Hindlimb muscle (tissue), 1 donor: ENCODE measurements at regions not wholly inside any gene's neighbourhood (a gene's known extent, or its start where the extent isn't known, plus 50 kb on each side); places are given as distances from the start of the nearest gene placed in this dataset.
A peak's percentile ranks its signal among the peaks of the same experiment; 100 is the strongest.
"Not testable (repeated sequence)": the region's sequence is repeated elsewhere in the genome, so short reads cannot be mapped to it uniquely, and the experiment has no call there.

Experiments used
- DNase-seq: peaks from one replicate; pipeline ENCODE4 v3.0.0-alpha.2; 2013

DNA sequence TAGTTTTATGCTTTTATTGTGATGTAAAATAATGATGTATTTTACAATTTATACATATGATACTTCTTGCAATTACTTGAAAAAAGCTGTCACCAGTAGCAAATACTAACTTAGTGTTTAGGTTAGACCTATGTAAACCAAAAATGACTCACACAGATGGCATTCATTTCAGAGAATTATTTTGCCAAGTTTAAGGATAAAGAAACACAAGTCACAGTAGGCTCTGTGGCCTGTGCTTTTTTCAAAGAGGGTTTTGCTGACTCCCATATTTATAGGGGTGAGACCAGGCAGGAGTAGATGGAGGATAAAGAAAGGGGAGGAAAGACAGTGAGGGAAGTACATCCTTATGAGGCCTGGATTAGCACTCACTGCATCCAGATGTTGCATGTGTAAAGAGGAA is 356.6 kb upstream of the NPAP1 start:
- no peak for DNase-seq

DNA sequence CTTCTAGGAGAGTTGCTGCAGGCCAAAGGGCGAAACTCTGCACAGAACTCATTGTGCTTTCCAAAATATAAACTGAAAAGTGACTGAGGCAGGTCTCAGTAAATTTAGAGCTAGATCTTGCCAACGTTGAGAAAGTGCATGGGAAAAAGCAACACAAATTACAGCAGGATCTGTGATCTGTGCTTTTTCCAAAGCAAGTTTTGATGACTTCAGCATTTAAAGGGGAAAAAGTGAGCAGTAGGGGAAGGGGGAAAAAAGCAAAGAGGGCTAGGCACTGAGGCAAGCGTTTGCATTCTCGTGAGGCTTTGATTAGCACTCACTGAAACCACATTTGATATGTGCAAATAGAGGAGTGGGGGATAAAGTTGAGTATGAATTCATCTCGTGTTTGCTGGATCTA is 351.5 kb upstream of the NPAP1 start:
- not testable (repeated sequence) for DNase-seq

DNA sequence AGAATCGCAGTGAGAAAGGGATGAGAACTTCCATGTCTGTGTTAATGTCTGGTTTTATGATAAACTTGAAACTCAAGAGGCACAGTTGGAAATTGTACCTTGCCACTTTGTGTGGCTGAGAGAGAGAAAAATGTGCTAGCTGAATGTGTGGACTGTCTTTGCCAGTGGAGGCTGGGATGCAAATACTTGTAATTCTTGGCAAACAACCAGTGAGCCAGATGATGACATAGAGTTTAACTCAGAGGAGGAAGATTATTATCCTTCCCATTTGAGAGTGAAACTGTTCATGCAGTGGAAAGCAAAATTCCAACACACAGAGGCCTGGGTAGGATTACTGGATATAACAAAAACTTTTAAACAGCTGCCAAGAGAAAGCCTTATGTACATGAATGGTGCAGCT is 349.1 kb upstream of the NPAP1 start:
- DNase-seq = peak; percentile 4

DNA sequence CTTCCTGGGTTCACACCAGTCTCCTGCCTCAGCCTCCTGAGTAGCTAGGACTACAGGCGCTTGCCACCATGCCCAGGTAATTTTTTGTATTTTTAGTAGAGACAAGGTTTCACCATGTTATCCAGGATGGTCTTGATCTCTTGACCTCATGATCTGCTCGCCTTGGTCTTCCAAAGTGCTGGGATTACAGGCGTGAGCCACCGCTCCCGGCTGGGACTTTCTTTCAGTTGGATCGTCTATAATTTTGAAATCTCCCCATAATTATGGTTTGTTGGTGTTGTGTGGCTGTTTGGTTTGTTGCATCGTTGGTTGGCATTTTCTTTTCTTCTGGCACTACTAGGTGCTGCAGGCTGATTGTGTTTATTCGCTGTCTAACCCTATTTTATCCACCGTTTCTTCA is 343.6 kb upstream of the NPAP1 start:
- DNase-seq = not testable (repeated sequence)

DNA sequence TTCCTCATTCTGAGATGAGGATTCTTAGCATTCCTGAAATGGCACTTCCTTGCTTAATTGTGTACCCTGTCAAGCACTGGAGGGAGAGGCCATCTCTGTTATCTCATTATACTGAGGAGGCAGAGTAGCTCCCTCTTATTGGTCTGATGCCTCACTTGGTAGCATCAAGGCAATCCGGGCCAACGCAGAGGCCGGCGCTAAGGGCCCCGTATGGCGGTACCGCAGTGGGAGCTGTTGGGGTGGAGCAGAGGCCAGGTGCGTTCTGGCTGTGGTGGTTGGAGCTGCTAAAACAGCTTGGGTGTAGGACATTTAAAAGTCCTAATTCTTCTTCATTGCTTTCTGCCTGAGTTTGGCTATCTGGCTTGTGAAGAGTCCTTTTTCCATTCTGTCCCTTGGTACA is 333.7 kb upstream of the NPAP1 start:
- DNase-seq = not testable (repeated sequence)

DNA sequence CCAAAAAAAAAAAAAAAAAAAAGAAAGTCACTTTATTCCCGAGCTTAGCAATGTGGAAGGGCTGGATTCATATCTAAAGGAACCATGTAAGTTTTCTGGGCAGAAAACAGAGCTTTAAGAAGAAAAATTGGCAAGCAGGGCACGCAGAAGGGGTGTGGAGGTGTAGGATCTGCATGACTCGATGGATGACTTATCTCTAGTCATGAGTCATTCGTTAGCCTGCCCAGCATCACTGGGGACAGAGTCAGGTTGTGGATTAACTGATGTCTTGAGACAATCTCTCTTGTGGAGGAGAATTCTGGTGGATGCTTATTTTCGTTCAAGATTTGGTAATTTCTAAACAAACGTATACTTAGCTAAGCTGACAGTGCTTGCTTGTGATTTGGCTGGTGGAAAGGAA is 322.8 kb upstream of the NPAP1 start:
- not testable (repeated sequence) for DNase-seq

DNA sequence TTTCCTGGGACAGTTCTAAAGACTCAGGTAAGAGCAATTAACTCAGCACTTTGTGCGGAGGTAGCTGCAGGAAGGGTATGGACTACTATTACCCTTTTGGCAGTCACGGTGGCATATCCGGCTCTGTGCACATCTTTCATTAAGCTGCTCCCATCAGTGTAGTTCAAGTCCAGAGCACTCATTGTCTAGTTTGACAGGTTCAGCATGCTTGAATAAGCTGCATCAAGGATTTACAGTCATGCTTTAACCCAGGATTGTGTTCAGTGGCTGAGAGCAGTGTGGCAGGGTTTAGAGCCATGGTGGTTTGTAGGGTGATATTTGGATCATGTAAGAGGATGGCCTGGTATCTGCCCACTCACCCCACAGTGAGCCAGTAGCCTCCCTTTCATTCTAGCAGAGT is 294.5 kb upstream of the NPAP1 start:
- not testable (repeated sequence) for DNase-seq

DNA sequence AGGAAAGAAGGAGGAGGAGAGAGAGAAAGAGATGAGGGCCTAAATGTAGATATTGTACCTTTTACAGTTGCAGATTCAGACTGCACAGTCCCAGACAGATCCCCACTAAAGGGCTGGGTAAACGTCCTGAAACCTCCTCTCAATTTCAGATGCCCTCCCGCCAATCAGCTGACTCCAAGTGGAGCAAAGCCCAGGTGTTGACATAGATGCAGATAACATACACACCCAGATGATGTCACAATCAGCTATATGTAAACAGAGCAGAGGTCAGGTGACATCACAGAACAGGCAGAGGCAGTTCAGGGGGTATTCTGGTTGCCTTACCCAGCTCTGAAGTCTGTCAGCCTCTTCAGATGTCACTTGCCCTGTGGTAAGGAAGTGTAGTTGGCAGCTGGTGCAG is 290.3 kb upstream of the NPAP1 start:
- not testable (repeated sequence) for DNase-seq

DNA sequence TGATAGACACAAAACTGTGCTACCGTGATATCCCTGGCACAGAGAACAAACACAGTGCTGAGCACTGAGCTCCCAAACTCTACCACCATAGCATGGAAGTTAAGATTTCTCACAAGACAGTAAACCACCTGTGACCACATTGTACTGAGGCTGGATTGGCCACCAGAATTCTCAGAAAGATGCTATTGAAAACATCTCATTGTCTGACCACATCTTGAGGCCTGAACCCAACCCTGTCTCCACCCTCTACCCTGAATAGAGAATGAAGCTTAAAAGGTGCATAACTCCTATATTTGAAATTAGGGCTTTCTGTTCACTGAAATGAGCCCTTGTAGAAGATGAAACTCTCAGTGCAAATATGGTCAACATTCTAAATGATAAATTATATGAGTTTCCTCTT is 281.3 kb upstream of the NPAP1 start:
- no peak for DNase-seq

DNA sequence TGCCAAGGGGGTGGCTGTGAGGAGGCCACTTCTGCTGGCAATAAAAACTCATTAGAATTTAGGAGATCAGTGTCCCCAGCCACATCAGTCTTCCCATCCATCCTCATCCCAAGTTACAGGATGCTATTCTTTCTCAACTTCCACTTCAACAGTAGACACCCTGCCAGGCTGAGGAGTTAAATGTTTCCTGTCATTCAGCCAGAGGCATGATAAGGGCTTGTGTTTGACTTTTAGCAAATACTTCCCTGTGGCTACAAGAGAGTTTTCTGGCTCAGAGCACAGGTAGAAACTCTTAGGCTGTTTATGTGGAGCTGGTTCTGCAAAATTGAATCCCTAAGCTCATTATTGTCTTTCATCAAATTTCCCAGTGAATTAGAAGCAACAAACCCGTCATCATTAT is 262.9 kb upstream of the NPAP1 start:
- DNase-seq = not testable (repeated sequence)

DNA sequence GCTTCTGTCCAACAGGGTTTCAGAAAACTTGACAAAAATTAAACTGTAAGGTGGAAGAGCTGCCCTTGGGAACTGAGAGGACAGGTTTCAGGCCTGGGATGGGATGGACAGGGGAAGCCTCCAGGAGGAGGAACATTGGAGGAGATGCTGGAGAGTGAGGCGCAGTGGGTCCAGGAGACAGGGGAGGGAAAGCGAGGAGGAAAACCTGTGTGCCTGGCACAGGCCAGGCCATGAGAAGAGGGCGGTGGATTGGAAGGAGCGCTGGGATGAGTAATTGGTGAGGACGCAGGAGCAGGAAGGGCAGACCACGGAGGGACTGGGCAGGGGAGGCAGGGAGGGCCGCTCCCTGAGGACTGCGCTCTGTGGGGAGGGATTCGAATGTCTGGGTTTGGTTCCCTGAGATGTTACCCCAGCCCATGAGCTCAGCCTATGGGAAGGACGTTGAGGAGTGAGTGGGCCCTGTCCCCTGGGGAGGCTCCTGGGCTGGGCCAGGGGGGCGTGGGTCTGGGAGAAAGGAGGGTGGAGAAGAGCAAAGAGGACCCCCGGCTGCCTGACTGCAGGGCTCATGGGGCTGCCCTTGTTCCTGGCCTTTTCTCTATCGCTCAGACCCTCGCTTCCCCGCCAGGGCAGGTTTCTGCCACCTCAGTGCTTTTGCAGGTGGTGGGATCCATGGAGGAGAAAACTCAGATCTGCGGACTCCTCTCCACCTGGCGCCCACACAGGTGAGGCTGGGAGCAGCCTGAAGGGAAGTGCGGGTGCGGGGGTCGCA is 249.1 kb upstream of the NPAP1 start:
- not testable (repeated sequence) for DNase-seq

DNA sequence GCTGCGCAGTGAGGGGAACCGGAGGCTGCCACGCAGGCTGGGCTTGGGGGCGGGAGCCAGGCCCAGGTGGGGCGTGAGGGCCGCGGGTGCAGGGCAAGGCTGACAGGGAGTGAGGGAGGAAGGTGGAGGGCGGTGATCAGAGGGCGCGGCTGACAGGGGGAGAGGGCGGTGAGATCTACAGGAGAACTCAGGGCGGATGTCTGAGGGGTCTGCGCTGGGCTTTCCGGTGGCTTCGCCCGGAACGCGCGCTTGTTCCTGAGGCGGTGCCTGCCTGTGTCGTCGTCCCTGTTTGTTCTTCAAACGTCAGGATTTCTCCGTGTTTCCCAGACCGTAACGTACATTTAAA is 248.5 kb upstream of the NPAP1 start:
- DNase-seq = not testable (repeated sequence)

DNA sequence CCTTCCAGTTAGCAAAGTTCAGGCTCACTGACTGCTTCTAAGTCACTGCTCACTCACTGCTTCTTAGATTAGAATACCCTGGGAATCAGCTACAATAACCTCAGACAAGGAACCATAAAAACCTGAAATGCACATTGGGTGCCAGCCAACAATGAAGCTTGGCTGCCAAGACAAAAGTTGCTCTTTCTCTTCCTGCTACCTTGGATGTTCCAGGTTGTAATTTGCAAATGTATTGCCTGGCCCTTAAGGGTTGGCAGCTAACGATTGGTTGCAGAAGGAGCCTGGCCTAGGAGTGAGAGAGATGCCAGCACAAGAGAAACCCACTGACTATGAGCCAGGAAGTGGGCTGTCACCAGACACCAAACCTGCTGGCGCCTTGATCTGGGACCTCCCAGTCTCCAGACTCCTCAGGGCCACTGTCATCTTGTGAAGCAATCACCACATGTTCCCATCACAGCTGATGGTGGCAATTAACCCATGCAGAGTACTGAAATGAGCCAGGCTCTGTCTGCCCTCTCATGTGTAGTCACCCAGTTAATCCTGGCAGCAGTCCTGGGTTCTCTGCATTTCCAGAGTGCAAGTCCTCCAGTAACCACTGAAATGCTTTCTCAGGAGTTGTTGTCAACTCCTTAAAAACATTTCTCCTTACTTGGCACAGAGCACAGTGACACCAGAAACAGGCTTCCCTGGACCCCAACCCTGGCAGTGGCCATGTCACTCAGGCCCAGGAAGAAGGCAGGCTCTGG is 240.3 kb upstream of the NPAP1 start:
- DNase-seq = not testable (repeated sequence)

DNA sequence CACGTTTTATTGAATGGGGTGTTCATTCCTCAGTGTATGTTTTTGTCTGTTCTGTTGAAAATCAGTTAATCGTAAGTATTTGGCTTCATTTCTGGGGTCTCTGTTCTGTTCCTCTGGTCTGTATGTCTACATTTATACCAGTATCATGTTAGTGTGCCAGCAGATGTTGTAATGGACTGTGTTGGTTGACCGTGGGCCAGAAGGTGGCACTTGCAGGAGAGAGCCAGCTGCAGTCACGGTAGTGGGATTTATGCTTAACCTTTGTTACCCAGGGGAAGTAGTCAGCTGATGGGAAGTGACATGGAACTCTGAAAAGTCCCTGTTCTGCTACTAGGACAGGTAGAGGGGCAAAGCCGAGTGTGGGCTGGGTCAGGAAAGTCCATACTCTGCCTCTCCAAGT is 238.3 kb upstream of the NPAP1 start:
- DNase-seq = not testable (repeated sequence)

DNA sequence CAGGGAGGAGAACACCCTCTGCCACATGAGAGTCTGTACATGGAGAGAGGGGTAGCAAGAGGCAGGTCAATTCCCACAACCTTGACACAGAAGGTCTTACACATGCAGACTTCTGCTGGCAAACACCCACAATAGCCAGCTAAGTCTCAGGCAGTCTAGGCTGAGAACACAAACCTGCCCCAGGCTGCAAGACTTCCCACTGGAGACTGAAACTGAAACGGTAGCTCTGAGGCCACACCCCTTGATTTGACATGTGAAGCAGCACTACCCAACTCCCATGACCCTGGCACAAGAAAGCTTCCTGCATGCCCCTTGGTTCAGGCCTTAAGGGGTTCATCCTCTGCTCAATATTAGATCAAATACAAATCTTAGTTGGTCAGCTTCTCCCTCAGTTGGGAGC is 237.8 kb upstream of the NPAP1 start:
- not testable (repeated sequence) for DNase-seq

DNA sequence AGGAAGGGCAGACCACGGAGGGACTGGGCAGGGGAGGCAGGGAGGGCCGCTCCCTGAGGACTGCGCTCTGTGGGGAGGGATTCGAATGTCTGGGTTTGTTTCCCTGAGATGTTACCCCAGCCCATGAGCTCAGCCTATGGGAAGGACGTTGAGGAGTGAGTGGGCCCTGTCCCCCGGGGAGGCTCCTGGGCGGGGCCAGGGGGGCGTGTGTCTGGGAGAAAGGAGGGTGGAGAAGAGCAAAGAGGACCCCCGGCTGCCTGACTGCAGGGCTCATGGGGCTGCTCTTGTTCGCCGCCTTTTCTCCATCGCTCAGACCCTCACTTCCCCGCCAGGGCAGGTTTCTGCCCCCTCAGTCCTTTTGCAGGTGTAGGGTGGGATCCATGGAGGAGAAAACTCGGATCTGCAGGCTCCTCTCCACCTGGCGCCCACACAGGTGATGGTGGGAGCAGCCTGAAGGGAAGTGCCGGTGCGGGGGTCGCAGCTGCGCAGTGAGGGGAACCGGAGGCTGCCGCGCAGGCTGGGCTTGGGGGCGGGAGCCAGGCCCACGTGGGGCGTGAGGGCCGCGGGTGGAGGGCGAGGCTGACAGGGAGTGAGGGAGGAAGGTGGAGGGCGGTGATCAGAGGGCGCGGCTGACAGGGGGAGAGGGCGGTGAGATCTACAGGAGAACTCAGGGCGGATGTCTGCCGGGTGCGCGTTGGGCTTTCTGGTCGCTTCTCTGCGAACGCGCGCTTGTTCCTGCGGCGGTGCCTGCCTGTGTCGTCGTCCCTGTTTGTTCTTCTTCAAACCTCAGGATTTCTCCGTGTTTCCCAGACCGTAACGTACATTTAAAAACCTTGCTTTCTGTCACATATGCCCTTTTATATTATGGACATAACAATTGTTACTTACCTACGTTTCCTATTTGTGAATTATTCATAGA is 198.2 kb upstream of the NPAP1 start:
- not testable (repeated sequence) for DNase-seq

DNA sequence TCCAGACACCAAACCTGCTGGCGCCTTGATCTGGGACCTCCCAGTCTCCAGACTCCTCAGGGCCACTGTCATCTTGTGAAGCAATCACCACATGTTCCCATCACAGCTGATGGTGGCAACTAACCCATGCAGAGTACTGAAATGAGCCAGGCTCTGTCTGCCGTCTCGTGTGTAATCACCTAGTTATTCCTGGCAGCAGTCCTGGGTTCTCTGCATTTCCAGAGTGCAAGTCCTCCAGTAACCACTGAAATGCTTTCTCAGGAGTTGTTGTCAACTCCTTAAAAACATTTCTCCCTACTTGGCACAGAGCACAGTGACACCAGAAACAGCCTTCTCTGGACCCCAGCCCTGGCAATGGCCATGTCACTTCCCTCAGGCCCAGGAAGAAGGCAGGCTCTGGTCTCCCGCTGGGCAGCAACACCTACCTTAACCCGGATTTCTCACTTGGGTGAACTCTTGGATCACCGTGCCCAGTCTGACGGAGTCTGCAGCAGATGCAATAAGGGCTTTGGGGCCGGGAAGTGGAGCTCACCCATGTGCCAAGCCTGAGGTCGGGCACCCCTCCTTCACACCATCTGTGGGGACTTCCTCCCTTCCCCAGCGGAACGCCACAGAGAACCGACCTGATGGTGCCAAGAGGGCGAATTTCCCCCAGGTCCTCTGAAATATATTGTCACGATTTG is 189.5 kb upstream of the NPAP1 start:
- not testable (repeated sequence) for DNase-seq

DNA sequence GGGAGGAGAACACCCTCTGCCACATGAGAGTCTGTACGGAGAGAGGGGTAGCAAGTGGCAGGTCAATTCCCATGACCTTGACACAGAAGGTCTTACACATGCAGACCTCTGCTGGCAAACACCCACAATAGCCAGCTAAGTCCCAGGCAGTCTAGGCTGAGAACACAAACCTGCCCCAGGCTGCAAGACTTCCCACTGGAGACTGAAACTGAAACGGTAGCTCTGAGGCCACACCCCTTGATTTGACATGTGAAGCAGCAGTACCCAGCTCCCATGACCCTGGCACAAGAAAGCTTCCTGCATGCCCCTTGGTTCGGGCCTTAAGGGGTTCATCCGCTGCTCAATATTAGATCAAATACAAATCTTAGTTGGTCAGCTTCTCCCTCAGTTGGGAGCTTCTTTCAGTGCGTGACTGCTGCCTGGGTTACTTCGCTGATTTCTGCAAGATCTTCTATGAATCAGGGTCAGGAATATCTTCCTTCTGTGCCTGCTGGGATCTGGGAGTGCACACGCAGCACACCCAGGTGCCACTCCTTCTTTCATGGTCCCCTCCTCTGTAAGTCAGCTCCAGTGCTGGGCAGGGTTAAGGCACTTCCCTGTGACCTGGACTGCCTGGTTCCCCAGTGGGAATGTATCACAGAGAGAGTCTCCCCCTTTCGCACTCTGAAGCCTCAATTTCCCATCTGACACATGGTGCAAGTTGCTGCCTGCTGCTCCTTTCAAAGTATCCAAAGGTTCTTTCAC is 187.2 kb upstream of the NPAP1 start:
- not testable (repeated sequence) for DNase-seq

DNA sequence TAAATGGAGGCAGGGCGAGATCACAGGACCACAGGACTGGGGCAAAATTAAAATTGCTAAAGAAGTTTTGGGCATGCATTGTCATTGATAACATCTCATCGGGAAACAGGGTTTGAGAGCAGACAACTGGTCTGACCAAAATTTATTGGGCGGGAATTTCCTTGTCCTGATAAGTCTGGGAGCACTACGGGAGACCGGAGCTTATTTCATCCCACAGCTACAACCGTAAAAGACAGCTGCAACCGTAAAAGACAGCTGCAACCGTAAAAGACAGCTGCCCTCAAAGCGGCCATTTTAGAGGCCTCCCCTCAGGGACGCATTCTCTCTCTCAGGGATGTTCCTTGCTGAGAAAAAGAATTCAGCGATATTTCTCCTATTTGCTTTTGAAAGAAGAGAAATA is 170.4 kb upstream of the NPAP1 start:
- DNase-seq = not testable (repeated sequence)

DNA sequence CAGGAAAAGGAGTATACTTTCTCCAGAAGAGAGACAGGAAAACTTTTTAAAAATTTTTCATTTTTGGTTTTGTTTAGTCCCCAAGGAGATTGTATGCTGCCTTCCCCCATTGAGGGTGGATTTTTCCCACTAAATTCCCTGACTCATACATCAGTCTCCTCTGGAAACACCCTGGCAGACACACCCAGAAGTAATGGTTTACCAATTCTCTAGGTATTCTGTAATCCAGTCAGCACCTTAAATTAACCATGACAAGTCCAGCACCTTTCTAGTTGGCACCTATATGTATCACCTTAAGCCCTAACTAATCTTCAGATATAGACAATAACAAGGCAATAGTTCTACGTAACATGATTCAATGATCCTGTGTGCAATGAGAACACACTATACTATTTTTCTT is 165.9 kb upstream of the NPAP1 start:
- not testable (repeated sequence) for DNase-seq

DNA sequence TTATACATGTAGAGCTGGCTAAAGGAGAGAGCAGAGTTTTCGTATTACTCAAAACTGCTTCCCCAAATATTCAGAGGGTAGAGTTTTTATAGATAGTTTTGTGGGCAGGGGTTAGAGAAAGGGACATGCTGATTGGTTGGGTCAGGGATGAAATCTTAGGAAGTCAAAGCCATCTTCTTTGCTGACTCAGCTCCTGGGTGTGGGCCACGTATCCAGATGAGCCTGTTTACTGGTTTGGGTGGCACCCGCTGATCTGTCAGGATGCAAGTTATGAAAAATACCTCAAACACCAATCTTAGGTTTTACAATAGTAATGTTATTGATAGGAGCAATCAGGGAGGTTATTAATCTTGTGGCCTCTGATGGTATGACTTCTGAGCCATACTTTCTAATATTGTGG is 164.0 kb upstream of the NPAP1 start:
- DNase-seq = not testable (repeated sequence)

DNA sequence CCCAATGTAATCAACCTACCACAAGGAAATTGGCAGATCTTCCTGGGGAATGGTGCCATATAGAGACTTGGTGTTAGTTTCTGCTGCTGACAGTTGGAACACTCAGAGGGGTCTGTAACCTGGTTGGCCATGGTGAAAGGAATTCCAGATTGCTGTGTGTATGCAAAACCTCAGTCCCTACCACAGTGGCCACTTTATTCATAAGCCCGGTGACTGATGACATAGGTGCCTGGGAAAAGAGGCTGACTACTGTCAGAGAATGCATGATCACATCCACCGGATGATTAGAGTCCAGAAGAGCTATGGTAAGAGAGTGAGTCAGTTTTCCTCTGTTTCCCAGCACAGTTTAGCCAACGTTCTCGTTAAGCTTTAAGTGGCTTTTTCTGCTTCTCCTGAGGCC is 156.8 kb upstream of the NPAP1 start:
- DNase-seq = not testable (repeated sequence)
